ENCODE measurements at regions not wholly inside any gene's neighbourhood (a gene's known extent, or its start where the extent isn't known, plus 50 kb on each side); places are given as distances from the start of the nearest gene placed in this dataset.

GRCh38 chr1:219774386-219774785, 154.0 kb downstream of the SLC30A10 start:
- ChIA-PET CTCF (no interaction called here), POLR2A (no interaction called here)
- no peak for DNase-seq (ENCODE audit: unreplicated experiment)
- TF ChIP-seq CTCF (IDR thresholded peaks at IDR 0.05; ENCODE audit: unreplicated experiment), result no peak
- no TSS peak for BruUV-seq (replicated peaks)
- H3K4me1 Mint-ChIP-seq (ENCODE audit: insufficient read depth, unreplicated experiment), result peaks cover 7% of the 10 kb centered on the region
- H3K4me3 Mint-ChIP-seq (ENCODE audit: unreplicated experiment), result no peak overlapping the region
- H3K36me3 Mint-ChIP-seq (ENCODE audit: insufficient read depth, unreplicated experiment), result no peaks in the 10 kb centered on the region
- H3K27ac Mint-ChIP-seq (ENCODE audit: low read depth, unreplicated experiment), result no peak overlapping the region
- peaks cover 5% of the 10 kb centered on the region for H3K27me3 Mint-ChIP-seq (ENCODE audit: insufficient read depth, unreplicated experiment)
- H3K9me3 Mint-ChIP-seq (ENCODE audit: unreplicated experiment), result no peaks in the 10 kb centered on the region
- intact Hi-C loops (cut with micrococcal nuclease), result no loop called here

- no peaks in the 10 kb centered on the region for H3K27me3 Mint-ChIP-seq (ENCODE audit: insufficient read depth, unreplicated experiment)
- TF ChIP-seq CTCF (IDR thresholded peaks at IDR 0.05; ENCODE audit: unreplicated experiment), result no peak
- ChIA-PET CTCF (interaction anchor here (0.7 kb wide), 1 partner anchor 36 kb away, joined by 3 read pairs; no protein-coding TSS in a partner anchor), POLR2A (no interaction called here)
- H3K27ac Mint-ChIP-seq (ENCODE audit: low read depth, unreplicated experiment), result no peak overlapping the region
- no peaks in the 10 kb centered on the region for H3K36me3 Mint-ChIP-seq (ENCODE audit: insufficient read depth, unreplicated experiment)
- H3K9me3 Mint-ChIP-seq (ENCODE audit: unreplicated experiment), result no peaks in the 10 kb centered on the region
- intact Hi-C loops (cut with micrococcal nuclease), result no loop called here
- BruUV-seq (replicated peaks), result no TSS peak
- DNase-seq (ENCODE audit: unreplicated experiment), result no peak
- H3K4me3 Mint-ChIP-seq (ENCODE audit: unreplicated experiment), result no peak overlapping the region
- peaks cover 7% of the 10 kb centered on the region for H3K4me1 Mint-ChIP-seq (ENCODE audit: insufficient read depth, unreplicated experiment)
These were observed 154.6 kb downstream of the SLC30A10 start for GRCh38 chr1:219773775-219774174.

- no peak for DNase-seq (ENCODE audit: unreplicated experiment)
- POLR2A ChIA-PET, result no interaction called here
- intact Hi-C loops (cut with micrococcal nuclease), result no loop called here
- Mint-ChIP-seq H3K9me3 (ENCODE audit: unreplicated experiment) (no peaks in the 10 kb centered on the region), H3K4me3 (ENCODE audit: unreplicated experiment) (no peak overlapping the region), H3K36me3 (ENCODE audit: insufficient read depth, unreplicated experiment) (no peaks in the 10 kb centered on the region), H3K4me1 (ENCODE audit: insufficient read depth, unreplicated experiment) (peaks cover 7% of the 10 kb centered on the region), H3K27ac (ENCODE audit: low read depth, unreplicated experiment) (no peak overlapping the region), H3K27me3 (ENCODE audit: insufficient read depth, unreplicated experiment) (no peaks in the 10 kb centered on the region)
- TF ChIP-seq CTCF (IDR thresholded peaks at IDR 0.05; ENCODE audit: unreplicated experiment), result no peak
- CTCF ChIA-PET, result interaction anchor here (0.6 to 1.8 kb wide), 4 partner anchors 9 to 544 kb away, joined by 3 to 7 read pairs (median 3); no protein-coding TSS in a partner anchor
- no TSS peak for BruUV-seq (replicated peaks)
These were observed 155.2 kb downstream of the SLC30A10 start for GRCh38 chr1:219773110-219773509.

- no peaks in the 10 kb centered on the region for H3K9me3 Mint-ChIP-seq (ENCODE audit: unreplicated experiment)
- ChIA-PET POLR2A (interaction anchor here (1.7 kb wide), 1 partner anchor 28 kb away, joined by 4 read pairs; no protein-coding TSS in a partner anchor), CTCF (interaction anchor here (0.6 to 1.8 kb wide), 4 partner anchors 10 to 544 kb away, joined by 3 to 7 read pairs (median 4); no protein-coding TSS in a partner anchor)
- intact Hi-C loops (cut with micrococcal nuclease), result no loop called here
- H3K36me3 Mint-ChIP-seq (ENCODE audit: insufficient read depth, unreplicated experiment), result no peaks in the 10 kb centered on the region
- no peak for TF ChIP-seq CTCF (IDR thresholded peaks at IDR 0.05; ENCODE audit: unreplicated experiment)
- DNase-seq (ENCODE audit: unreplicated experiment), result no peak
- no peak overlapping the region for H3K27ac Mint-ChIP-seq (ENCODE audit: low read depth, unreplicated experiment)
- H3K27me3 Mint-ChIP-seq (ENCODE audit: insufficient read depth, unreplicated experiment), result peaks cover 4% of the 10 kb centered on the region
- H3K4me1 Mint-ChIP-seq (ENCODE audit: insufficient read depth, unreplicated experiment), result peaks cover 7% of the 10 kb centered on the region
- no TSS peak for BruUV-seq (replicated peaks)
- H3K4me3 Mint-ChIP-seq (ENCODE audit: unreplicated experiment), result no peak overlapping the region
These were observed 155.9 kb downstream of the SLC30A10 start for GRCh38 chr1:219772265-219773036.

Measured in MCF 10A (cell line).